B cell (primary cell): ENCODE measurements at regions not wholly inside any gene's neighbourhood (a gene's known extent, or its start where the extent isn't known, plus 50 kb on each side); places are given as distances from the start of the nearest gene placed in this dataset.

Source experiments
- EZH2 ChIP-seq: IDR thresholded peaks from 2 replicates; pipeline ENCODE4 v1.6.1; 2012; ENCODE audit warnings: borderline replicate concordance, low read depth, mild to moderate bottlenecking, moderate library complexity, low read length; ENCODE audit not compliant: insufficient read depth, poor library complexity, severe bottlenecking
- TF ChIP-seq, protein P1 (sequence below): fragments of 200-600 bp; IDR thresholded peaks from one replicate; pipeline ENCODE4 v1.8.0; 2022; ENCODE audit warnings: antibody characterized with exemption, mild to moderate bottlenecking

DNA sequence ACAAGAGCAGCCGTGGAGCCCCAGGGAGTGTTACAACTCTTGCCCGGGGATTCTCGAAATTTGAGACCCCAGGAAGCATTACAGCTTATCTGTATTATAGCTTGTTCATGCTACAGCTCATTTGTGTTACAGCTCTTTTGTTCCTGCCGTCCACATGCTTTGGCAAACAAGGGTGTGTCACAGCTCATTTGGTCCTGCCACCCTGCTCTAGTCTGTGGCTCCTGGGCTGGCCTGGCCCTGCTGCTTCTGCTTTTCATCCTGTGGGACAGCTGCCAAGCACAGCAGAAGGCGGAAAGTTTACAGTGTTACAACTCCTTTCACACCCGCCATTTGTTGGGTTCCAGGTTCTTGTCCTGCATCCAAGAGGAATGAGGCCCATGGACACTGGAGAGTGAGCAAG is 685.0 kb downstream of the SLCO4C1 start:
- TF ChIP-seq, protein P1, sequence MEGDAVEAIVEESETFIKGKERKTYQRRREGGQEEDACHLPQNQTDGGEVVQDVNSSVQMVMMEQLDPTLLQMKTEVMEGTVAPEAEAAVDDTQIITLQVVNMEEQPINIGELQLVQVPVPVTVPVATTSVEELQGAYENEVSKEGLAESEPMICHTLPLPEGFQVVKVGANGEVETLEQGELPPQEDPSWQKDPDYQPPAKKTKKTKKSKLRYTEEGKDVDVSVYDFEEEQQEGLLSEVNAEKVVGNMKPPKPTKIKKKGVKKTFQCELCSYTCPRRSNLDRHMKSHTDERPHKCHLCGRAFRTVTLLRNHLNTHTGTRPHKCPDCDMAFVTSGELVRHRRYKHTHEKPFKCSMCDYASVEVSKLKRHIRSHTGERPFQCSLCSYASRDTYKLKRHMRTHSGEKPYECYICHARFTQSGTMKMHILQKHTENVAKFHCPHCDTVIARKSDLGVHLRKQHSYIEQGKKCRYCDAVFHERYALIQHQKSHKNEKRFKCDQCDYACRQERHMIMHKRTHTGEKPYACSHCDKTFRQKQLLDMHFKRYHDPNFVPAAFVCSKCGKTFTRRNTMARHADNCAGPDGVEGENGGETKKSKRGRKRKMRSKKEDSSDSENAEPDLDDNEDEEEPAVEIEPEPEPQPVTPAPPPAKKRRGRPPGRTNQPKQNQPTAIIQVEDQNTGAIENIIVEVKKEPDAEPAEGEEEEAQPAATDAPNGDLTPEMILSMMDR: no peak
- no peak for TF ChIP-seq EZH2
